ENCODE measurements at regions not wholly inside any gene's neighbourhood (a gene's known extent, or its start where the extent isn't known, plus 50 kb on each side); places are given as distances from the start of the nearest gene placed in this dataset.
A peak's percentile ranks its signal among the peaks of the same experiment; 100 is the strongest.

DNA sequence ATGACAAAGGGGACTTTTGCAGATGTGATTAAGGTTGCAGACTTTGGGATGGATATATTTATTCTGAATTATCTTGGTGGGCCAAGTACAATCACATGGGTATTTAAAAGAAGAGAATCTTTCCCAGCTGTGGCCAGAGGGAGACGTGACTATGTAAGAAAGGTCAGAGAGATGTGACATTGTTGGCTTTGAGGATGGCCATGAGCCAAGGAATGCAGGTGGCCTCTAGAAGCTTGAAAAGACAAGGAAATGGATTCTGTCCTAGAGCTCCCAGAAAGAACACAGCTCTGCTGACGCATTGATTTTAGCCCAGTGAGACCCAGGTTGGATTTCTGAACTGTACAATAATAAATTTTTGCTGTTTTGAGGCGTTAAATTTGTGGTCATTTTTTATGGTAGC is 616.0 kb upstream of the TBL1XR1 start:
- ChIA-PET CTCF (no interaction called here), POLR2A (no interaction called here)
- TF ChIP-seq GTF2I (CRISPR knock-in tag; conservative IDR thresholded peaks at IDR 0.05) (no peak), SMAD3 (CRISPR knock-in tag; IDR thresholded peaks at IDR 0.05; ENCODE audit: borderline replicate concordance) (no peak), MXD4 (CRISPR knock-in tag; IDR thresholded peaks at IDR 0.05; ENCODE audit: borderline replicate concordance) (no peak), ATF1 (CRISPR knock-in tag; IDR thresholded peaks at IDR 0.05) (no peak), FOXJ3 (CRISPR knock-in tag; IDR thresholded peaks at IDR 0.05; ENCODE audit: borderline replicate concordance) (no peak), EMX1 (CRISPR knock-in tag; IDR thresholded peaks at IDR 0.05) (no peak), CBFB (CRISPR knock-in tag; IDR thresholded peaks at IDR 0.05; ENCODE audit: low read depth) (no peak), ZNF396 (CRISPR knock-in tag; IDR thresholded peaks at IDR 0.05; ENCODE audit: borderline replicate concordance) (no peak)
- TF ChIP-seq, protein P1, sequence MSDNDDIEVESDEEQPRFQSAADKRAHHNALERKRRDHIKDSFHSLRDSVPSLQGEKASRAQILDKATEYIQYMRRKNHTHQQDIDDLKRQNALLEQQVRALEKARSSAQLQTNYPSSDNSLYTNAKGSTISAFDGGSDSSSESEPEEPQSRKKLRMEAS (CRISPR knock-in tag; IDR thresholded peaks at IDR 0.05) = no peak
- TF ChIP-seq, protein P2, sequence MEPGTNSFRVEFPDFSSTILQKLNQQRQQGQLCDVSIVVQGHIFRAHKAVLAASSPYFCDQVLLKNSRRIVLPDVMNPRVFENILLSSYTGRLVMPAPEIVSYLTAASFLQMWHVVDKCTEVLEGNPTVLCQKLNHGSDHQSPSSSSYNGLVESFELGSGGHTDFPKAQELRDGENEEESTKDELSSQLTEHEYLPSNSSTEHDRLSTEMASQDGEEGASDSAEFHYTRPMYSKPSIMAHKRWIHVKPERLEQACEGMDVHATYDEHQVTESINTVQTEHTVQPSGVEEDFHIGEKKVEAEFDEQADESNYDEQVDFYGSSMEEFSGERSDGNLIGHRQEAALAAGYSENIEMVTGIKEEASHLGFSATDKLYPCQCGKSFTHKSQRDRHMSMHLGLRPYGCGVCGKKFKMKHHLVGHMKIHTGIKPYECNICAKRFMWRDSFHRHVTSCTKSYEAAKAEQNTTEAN (CRISPR knock-in tag; IDR thresholded peaks at IDR 0.05) = no peak
- TF ChIP-seq, protein P3, sequence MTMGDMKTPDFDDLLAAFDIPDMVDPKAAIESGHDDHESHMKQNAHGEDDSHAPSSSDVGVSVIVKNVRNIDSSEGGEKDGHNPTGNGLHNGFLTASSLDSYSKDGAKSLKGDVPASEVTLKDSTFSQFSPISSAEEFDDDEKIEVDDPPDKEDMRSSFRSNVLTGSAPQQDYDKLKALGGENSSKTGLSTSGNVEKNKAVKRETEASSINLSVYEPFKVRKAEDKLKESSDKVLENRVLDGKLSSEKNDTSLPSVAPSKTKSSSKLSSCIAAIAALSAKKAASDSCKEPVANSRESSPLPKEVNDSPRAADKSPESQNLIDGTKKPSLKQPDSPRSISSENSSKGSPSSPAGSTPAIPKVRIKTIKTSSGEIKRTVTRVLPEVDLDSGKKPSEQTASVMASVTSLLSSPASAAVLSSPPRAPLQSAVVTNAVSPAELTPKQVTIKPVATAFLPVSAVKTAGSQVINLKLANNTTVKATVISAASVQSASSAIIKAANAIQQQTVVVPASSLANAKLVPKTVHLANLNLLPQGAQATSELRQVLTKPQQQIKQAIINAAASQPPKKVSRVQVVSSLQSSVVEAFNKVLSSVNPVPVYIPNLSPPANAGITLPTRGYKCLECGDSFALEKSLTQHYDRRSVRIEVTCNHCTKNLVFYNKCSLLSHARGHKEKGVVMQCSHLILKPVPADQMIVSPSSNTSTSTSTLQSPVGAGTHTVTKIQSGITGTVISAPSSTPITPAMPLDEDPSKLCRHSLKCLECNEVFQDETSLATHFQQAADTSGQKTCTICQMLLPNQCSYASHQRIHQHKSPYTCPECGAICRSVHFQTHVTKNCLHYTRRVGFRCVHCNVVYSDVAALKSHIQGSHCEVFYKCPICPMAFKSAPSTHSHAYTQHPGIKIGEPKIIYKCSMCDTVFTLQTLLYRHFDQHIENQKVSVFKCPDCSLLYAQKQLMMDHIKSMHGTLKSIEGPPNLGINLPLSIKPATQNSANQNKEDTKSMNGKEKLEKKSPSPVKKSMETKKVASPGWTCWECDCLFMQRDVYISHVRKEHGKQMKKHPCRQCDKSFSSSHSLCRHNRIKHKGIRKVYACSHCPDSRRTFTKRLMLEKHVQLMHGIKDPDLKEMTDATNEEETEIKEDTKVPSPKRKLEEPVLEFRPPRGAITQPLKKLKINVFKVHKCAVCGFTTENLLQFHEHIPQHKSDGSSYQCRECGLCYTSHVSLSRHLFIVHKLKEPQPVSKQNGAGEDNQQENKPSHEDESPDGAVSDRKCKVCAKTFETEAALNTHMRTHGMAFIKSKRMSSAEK (CRISPR knock-in tag; IDR thresholded peaks at IDR 0.05; ENCODE audit: borderline replicate concordance) = no peak
- TF ChIP-seq, protein P4, sequence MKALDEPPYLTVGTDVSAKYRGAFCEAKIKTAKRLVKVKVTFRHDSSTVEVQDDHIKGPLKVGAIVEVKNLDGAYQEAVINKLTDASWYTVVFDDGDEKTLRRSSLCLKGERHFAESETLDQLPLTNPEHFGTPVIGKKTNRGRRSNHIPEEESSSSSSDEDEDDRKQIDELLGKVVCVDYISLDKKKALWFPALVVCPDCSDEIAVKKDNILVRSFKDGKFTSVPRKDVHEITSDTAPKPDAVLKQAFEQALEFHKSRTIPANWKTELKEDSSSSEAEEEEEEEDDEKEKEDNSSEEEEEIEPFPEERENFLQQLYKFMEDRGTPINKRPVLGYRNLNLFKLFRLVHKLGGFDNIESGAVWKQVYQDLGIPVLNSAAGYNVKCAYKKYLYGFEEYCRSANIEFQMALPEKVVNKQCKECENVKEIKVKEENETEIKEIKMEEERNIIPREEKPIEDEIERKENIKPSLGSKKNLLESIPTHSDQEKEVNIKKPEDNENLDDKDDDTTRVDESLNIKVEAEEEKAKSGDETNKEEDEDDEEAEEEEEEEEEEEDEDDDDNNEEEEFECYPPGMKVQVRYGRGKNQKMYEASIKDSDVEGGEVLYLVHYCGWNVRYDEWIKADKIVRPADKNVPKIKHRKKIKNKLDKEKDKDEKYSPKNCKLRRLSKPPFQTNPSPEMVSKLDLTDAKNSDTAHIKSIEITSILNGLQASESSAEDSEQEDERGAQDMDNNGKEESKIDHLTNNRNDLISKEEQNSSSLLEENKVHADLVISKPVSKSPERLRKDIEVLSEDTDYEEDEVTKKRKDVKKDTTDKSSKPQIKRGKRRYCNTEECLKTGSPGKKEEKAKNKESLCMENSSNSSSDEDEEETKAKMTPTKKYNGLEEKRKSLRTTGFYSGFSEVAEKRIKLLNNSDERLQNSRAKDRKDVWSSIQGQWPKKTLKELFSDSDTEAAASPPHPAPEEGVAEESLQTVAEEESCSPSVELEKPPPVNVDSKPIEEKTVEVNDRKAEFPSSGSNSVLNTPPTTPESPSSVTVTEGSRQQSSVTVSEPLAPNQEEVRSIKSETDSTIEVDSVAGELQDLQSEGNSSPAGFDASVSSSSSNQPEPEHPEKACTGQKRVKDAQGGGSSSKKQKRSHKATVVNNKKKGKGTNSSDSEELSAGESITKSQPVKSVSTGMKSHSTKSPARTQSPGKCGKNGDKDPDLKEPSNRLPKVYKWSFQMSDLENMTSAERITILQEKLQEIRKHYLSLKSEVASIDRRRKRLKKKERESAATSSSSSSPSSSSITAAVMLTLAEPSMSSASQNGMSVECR (CRISPR knock-in tag; IDR thresholded peaks at IDR 0.05; ENCODE audit: borderline replicate concordance) = no peak
- no peak for DNase-seq (ENCODE audit: low spot score)
- H3K4me3 Mint-ChIP-seq = no peak overlapping the region
- H3K4me1 Mint-ChIP-seq = no peaks in the 10 kb centered on the region
- H3K27ac Mint-ChIP-seq = no peak overlapping the region
- H3K9me3 Mint-ChIP-seq = peaks cover 6% of the 10 kb centered on the region
- ATAC-seq = no peak
- H3K27me3 Mint-ChIP-seq (ENCODE audit: low read depth) = no peaks in the 10 kb centered on the region
- peaks cover 2% of the 10 kb centered on the region; the same call in 1 of the 2 replicates for H3K36me3 Mint-ChIP-seq

DNA sequence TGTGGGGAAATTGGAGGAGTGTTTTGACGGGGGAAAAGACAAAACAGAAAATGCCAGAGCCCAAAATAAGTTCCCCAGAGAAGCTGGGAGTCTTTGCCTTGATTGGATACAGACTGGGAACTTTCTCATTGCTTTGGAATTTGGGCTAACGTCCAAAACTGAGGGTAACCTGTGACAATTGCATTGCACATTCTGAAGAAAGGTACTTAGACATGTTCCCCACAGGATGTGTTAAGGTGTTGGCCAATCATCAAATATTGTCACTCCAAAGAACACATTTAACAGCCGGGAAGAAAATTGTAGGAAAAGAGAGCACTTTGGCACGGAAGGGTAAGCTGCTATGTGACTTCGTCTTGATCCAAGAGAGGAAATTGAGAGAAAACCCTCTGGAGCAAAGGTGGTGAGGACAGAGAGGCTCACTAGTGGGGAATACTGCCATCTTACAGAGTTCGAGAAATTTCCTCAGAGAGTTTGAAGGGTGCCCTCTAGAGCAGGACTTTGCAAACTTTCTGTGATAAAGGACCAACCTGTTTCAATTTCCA is 619.5 kb upstream of the TBL1XR1 start:
- DNase-seq (ENCODE audit: low spot score) (no peak), ATAC-seq (peak; percentile 77)
- H3K27me3 Mint-ChIP-seq (ENCODE audit: low read depth) = no peaks in the 10 kb centered on the region
- 0 out of 2 replicates have a peak, but pooled peaks cover 6% of the 10 kb centered on the region for H3K9me3 Mint-ChIP-seq
- TF ChIP-seq MYBL2 (CRISPR knock-in tag; IDR thresholded peaks at IDR 0.05) (no peak), ZNF219 (CRISPR knock-in tag; IDR thresholded peaks at IDR 0.05; ENCODE audit: borderline replicate concordance) (no peak)
- TF ChIP-seq, protein P1 (CRISPR knock-in tag; IDR thresholded peaks at IDR 0.05) = no peak
- no peak overlapping the region for H3K27ac Mint-ChIP-seq
- CTCF ChIA-PET = no interaction called here
- no peaks in the 10 kb centered on the region for H3K4me1 Mint-ChIP-seq
- H3K36me3 Mint-ChIP-seq = no peaks in the 10 kb centered on the region
- POLR2A ChIA-PET = no interaction called here
- no peak overlapping the region for H3K4me3 Mint-ChIP-seq
